Adrenal gland (tissue), 9 donors: ENCODE measurements at regions not wholly inside any gene's neighbourhood (a gene's known extent, or its start where the extent isn't known, plus 50 kb on each side); places are given as distances from the start of the nearest gene placed in this dataset.

Experiments
- DNase-seq, 7 donors: peaks; one replicate each; pipeline ENCODE4 v3.0.0-alpha.2; 2019 to 2020
- H3K27ac ChIP-seq, 5 donors: fragments of 200-600 bp; sonication (generic) in 4 of 5; 1 replicate in 3 of 5; 2 replicates in 2 of 5; pipeline versions ENCODE4 v1.5.1 to v1.8.0; 2016 to 2020; ENCODE audit warnings: mild to moderate bottlenecking in 1 of 5
- H3K27me3 ChIP-seq: fragments of 200-600 bp; 2 replicates; pipeline ENCODE4 v1.8.0; 2021
- H3K36me3 ChIP-seq, 2 donors: fragments of 200-600 bp; replicated peaks in 1 of 2; 1 replicate in 1 of 2; 2 replicates in 1 of 2; pipeline versions ENCODE4 v1.5.1 to v1.8.0; 2018 to 2022
- H3K4me1 ChIP-seq, 2 donors: fragments of 200-600 bp; replicated peaks in 1 of 2; 1 replicate in 1 of 2; 2 replicates in 1 of 2; pipeline versions ENCODE4 v1.5.1 to v1.8.0; 2018 to 2021
- H3K4me3 ChIP-seq, 4 donors: fragments of 200-600 bp; sonication (generic) in 3 of 4; one replicate each; pipeline ENCODE4 v1.5.1; 2016 to 2018
- H3K9me3 ChIP-seq, 3 donors: fragments of 200-600 bp; sonication (generic) in 1 of 3; replicated peaks in 1 of 3; 1 replicate in 2 of 3; 2 replicates in 1 of 3; pipeline versions ENCODE4 v1.5.1 to v1.8.0; 2016 to 2021
- CTCF ChIP-seq, 6 experiments: fragments of 450-650 bp in 4 of 6; fragments of 200-600 bp in 2 of 6; sonication (generic) in 1 of 6; IDR thresholded peaks; 1 replicate in 5 of 6; 2 replicates in 1 of 6; pipeline versions ENCODE4 v1.5.1 to v1.8.0; 2016 to 2021; ENCODE audit warnings: antibody characterized with exemption in 6 of 6, mild to moderate bottlenecking in 2 of 6, moderate library complexity in 1 of 6
- POLR2A ChIP-seq, 2 donors: fragments of 450-650 bp; IDR thresholded peaks; one replicate each; pipeline ENCODE4 v1.6.1; 2017; ENCODE audit warnings: antibody characterized with exemption in 2 of 2, mild to moderate bottlenecking in 2 of 2, moderate library complexity in 1 of 2
- WGBS, 4 donors: extraction: QIAGEN DNeasy Blood & Tissue Kit in 2 of 4; methylation state at CpG; one replicate each; pipeline versions ENCODE4 v1.1.5 to v1.1.7; 2013 to 2017; 5-methylcytosine and 5-hydroxymethylcytosine counted together
- intact Hi-C, 2 donors: fragments of 100-400 bp; cut with DNase I; formaldehyde crosslinking; loops; one replicate each; pipeline versions ENCODE4 v1.14.1 to v1.15.0; 2022 to 2023
- donor health status: healthy with polysubstance abuse.
- donor health status: Bipolar disorder and iron deficiency.
- donor health status: DM: yes; HTN: yes; CAD: no.
- donor health status: DM: no; HTN: no; CAD: no.
- donor health status: DM: no; HTN: no; CAD: no.

GRCh38 chr4:131427000-131427399 is 1722.1 kb upstream of the PCDH10 start:
- no peak overlapping the region for H3K4me3 ChIP-seq
- H3K27ac ChIP-seq: no peak overlapping the region
- no peaks in the 10 kb centered on the region for H3K9me3 ChIP-seq
- TF ChIP-seq CTCF (IDR thresholded peaks at IDR 0.05) (no peak), POLR2A (IDR thresholded peaks at IDR 0.05) (no peak)
- H3K27me3 ChIP-seq: no peaks in the 10 kb centered on the region
- no peaks in the 10 kb centered on the region for H3K36me3 ChIP-seq
- H3K4me1 ChIP-seq: no peaks in the 10 kb centered on the region
- DNase-seq: no peak
- WGBS, 4 donors: 67 to 96% (median 89%) methylated on average over 2 of the region's 2 CpGs
- intact Hi-C loops: no loop called here

- Histone ChIP-seq H3K4me1 (no peaks in the 10 kb centered on the region), H3K36me3 (no peaks in the 10 kb centered on the region), H3K9me3 (no peaks in the 10 kb centered on the region), H3K27ac (no peak overlapping the region), H3K4me3 (no peak overlapping the region), H3K27me3 (no peaks in the 10 kb centered on the region)
- DNase-seq: no peak
- no peak for TF ChIP-seq POLR2A (IDR thresholded peaks at IDR 0.05)
- TF ChIP-seq CTCF (IDR thresholded peaks at IDR 0.05): no peak
- WGBS, 4 donors: 63 to 73% (median 68%) methylated on average over 3 of the region's 3 CpGs
- intact Hi-C loops: no loop called here
These were observed 1718.8 kb upstream of the PCDH10 start for GRCh38 chr4:131430302-131430701.

- Histone ChIP-seq H3K27ac (no peak overlapping the region), H3K9me3 (no peaks in the 10 kb centered on the region), H3K36me3 (no peaks in the 10 kb centered on the region), H3K4me1 (no peaks in the 10 kb centered on the region), H3K4me3 (no peak overlapping the region), H3K27me3 (no peaks in the 10 kb centered on the region)
- DNase-seq: no peak
- intact Hi-C loops: no loop called here
- TF ChIP-seq CTCF (IDR thresholded peaks at IDR 0.05) (no peak), POLR2A (IDR thresholded peaks at IDR 0.05) (no peak)
- WGBS, 4 donors: 84 to 95% (median 86%) methylated on average over 4 to 7 of the region's 7 CpGs
These were observed 1707.9 kb upstream of the PCDH10 start for GRCh38 chr4:131441004-131441688.

- no peak for TF ChIP-seq CTCF (IDR thresholded peaks at IDR 0.05)
- TF ChIP-seq POLR2A (IDR thresholded peaks at IDR 0.05): no peak
- Histone ChIP-seq H3K9me3 (no peaks in the 10 kb centered on the region), H3K4me1 (no peaks in the 10 kb centered on the region), H3K36me3 (no peaks in the 10 kb centered on the region), H3K27ac (no peak overlapping the region), H3K4me3 (no peak overlapping the region), H3K27me3 (no peaks in the 10 kb centered on the region)
- intact Hi-C loops: no loop called here
- DNase-seq: no peak
- 64 to 74% (median 67%) methylated on average over 6 of the region's 6 CpGs for WGBS, 4 donors
These were observed 1701.2 kb upstream of the PCDH10 start for GRCh38 chr4:131447883-131448282.
